ENCODE measurements at regions not wholly inside any gene's neighbourhood (a gene's known extent, or its start where the extent isn't known, plus 50 kb on each side); places are given as distances from the start of the nearest gene placed in this dataset.

DNA sequence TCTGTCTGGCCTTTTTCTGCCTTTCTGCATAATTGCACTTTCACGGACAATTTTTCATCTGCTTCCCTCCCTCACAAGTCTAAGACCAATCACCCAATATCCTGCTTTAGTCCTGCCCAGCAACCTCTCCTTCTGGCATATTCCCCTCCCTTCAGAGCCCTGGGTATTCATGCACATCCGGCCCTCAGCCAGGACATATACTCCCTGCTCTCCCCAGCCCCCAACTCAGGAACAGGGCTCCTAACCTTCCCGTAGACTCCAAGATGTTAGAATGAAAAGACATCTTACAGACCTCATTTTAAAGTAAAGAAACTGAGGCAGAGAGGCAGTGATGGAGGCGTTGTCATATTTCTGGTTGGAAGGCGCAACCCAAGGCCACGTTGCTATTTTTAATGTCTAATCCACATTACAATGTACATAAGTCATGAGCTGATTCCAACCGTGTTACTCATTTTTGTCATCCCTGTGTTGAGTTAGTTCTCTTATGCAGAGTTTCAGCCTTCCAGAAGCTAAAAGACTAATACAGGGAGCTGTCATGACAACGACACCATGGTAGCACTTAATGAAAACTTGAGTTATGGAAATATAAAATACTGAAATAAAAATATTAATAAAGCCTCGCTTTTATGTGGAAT is 209.2 kb downstream of the TSHZ3 start:
- no peak overlapping the region for H3K4me3 ChIP-seq (ENCODE audit: low read depth, low read length)
- TF ChIP-seq, protein P1, sequence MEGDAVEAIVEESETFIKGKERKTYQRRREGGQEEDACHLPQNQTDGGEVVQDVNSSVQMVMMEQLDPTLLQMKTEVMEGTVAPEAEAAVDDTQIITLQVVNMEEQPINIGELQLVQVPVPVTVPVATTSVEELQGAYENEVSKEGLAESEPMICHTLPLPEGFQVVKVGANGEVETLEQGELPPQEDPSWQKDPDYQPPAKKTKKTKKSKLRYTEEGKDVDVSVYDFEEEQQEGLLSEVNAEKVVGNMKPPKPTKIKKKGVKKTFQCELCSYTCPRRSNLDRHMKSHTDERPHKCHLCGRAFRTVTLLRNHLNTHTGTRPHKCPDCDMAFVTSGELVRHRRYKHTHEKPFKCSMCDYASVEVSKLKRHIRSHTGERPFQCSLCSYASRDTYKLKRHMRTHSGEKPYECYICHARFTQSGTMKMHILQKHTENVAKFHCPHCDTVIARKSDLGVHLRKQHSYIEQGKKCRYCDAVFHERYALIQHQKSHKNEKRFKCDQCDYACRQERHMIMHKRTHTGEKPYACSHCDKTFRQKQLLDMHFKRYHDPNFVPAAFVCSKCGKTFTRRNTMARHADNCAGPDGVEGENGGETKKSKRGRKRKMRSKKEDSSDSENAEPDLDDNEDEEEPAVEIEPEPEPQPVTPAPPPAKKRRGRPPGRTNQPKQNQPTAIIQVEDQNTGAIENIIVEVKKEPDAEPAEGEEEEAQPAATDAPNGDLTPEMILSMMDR (conservative IDR thresholded peaks at IDR 0.05; ENCODE audit: low read depth, low read length), result no peak
- peak; percentile 85 for DNase-seq (ENCODE audit: low read depth)

DNA sequence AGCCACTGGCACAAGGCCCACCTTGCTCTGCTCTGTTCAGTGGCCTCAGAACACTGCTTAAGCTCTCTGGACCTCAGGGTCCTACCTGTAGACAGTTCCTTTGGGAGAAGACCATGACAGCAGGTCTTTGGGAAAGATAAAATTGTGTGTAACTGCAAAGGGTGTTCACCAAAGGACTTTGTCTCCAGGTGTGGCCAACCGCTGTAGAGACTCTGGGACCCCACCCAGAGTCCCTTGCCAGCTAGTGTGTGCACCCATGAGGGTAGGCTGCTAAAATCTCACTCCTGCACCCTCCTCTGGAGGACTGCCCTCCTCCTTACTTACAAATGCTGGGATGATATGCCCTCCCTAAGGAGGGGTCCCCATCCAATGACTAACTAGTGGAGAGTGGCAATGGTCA is 211.2 kb downstream of the TSHZ3 start:
- TF ChIP-seq, protein P1 (conservative IDR thresholded peaks at IDR 0.05; ENCODE audit: low read depth, low read length), result no peak
- DNase-seq (ENCODE audit: low read depth), result no peak
- no peak overlapping the region for H3K4me3 ChIP-seq (ENCODE audit: low read depth, low read length)

DNA sequence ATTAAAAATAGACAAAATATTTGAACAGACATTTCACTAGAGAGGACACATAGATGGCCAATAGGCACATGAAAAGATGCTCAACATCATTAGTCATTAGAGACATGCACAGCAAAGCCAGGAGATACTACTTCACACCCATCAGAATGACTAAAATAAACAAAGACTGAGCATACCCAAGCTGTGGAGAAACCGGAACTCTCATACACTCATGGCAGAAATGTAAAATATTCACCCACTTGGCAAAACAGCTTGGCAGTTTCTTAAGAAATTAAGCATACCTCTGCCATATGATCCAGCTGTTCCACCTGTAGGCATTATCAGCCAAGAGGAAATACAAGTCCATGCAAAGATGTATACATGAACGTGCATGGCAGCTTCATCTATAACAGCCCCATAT is 213.4 kb downstream of the TSHZ3 start:
- DNase-seq (ENCODE audit: low read depth), result peak; percentile 62
- TF ChIP-seq, protein P1 (conservative IDR thresholded peaks at IDR 0.05; ENCODE audit: low read depth, low read length), result no peak

DNA sequence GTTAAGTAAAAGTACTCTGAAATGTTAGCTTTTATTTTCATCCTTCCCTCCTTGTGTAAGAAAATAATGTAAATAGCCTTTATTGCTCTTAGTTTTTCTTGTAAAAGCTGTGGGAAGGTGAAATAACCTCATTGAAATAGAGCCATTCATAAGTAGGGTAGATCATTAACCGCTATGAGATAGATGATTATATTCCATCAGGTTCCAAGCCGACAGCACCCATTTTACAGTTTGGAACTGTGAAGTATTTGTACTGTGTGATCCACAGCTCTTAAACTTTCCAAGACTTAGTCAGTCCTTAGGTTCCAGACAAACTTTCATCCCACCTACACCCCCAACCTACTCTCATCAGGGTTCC is 216.5 kb downstream of the TSHZ3 start:
- DNase-seq (ENCODE audit: low read depth), result no peak
- no peak overlapping the region for H3K4me3 ChIP-seq (ENCODE audit: low read depth, low read length)
- TF ChIP-seq, protein P1 (conservative IDR thresholded peaks at IDR 0.05; ENCODE audit: low read depth, low read length), result no peak

More for the DNA sequence above, 213.4 kb downstream of the TSHZ3 start:
- H3K4me3 ChIP-seq (ENCODE audit: low read depth, low read length), result no peak overlapping the region

DNA sequence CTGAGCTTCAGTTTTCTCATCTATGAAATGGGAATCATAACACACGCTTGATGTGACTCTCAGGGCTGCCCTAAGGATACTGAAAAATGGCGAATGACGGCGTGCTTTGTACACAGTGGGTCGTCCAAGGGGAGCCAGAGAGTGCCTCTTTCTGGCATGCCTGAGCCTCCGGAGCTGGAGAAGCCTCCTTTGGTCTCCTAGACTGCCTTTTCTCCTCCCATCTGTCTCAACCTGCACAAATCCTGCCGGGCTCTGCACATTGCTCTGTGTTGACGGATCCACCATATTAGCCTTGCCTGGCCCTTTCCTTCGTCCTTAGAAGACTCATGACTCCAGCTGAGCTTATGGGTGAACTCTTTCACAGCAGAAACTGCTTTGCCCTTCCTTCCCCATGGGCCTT is 220.9 kb downstream of the TSHZ3 start:
- DNase-seq (ENCODE audit: low read depth), result no peak
- TF ChIP-seq, protein P1 (conservative IDR thresholded peaks at IDR 0.05; ENCODE audit: low read depth, low read length), result no peak
- no peak overlapping the region for H3K4me3 ChIP-seq (ENCODE audit: low read depth, low read length)

DNA sequence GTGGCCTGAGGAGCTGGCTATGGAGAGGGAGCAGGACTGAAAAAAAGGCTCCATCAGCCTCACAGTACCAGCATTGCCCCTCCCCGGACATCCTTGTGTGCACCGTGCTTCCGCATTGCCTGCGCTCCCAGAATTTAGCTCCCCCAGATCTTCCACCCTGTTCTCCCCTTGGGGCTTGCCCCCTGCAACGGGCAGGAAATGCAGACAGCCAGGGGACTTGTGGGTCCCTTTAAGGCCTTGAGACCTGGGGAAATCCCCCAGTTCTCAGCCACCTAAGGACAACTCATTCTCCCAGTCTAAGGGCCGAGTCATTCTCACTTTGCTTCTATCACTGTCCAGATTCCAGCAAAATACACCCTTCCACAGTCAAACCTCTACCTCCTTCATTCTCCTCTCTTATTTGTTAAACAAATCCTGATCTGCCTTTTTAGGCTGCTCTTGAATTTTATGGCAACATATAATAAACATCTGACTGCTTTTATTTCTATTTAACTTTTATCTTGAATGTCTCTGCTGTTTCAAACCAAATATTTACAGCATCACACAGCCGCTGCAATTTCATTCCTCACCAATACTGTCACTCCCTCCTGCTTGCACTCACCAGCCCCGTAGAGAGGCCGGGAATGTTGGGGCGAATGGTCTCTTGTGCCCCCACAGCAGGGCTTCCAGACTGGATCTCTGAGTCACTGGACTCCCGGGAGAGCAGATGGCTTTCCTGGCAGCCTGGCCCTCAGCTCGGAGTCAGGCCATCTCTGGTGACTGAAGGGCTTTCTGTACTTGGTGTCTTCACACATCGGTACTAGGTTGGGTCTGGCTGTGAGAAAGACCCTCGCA is 221.9 kb downstream of the TSHZ3 start:
- TF ChIP-seq, protein P1 (conservative IDR thresholded peaks at IDR 0.05; ENCODE audit: low read depth, low read length), result no peak
- peak; percentile 97 for DNase-seq (ENCODE audit: low read depth)
- no peak overlapping the region for H3K4me3 ChIP-seq (ENCODE audit: low read depth, low read length)

All from choroid plexus epithelial cell (primary cell).